ENCODE measurements at regions not wholly inside any gene's neighbourhood (a gene's known extent, or its start where the extent isn't known, plus 50 kb on each side); places are given as distances from the start of the nearest gene placed in this dataset.

DNA sequence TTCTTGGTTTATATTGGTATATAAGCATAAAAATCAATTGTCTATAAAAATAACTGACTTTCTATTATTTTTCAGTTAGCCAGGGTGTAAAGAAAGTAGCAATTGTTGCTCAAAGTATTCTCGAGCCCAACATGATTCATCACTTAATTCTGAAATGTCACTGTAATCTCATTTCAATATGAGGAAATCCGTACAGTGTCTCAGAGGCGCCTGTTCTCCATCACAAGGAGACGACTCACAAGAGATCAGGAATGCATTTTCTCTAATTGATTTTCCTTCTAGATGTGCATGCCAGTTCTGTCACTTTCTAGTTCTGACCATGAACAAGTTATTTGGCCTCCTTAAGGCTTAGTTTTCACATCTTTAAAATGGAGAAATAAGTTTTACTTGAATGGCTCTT, 753.1 kb downstream of the MAFB start:
- H3K4me3 ChIP-seq (replicated peaks in 1 of 3; ENCODE audit: low read depth in 2 of 3, low read length in 3 of 3) = no peak overlapping the region
- intact Hi-C loops (cut with micrococcal nuclease) = no loop called here
- H3K4me1 ChIP-seq (ENCODE audit: control insufficient read depth in 1 of 2, insufficient read depth in 2 of 2, low read length in 2 of 2) = no peaks in the 10 kb centered on the region
- Mint-ChIP-seq H3K4me1 (no peaks in the 10 kb centered on the region), H3K4me3 (no peak overlapping the region), H3K27ac (no peak overlapping the region), H3K36me3 (no peaks in the 10 kb centered on the region), H3K9me3 (peaks cover 0 to 3% (median 0%) of the 10 kb centered on the region in 7 donors), H3K27me3 (ENCODE audit: low read depth in 3 of 3) (peaks cover 2 to 6% (median 5%) of the 10 kb centered on the region in 3 donors)
- no peak overlapping the region for H3K4me2 ChIP-seq (replicated peaks; ENCODE audit: extremely low read depth, low read length, poor library complexity, severe bottlenecking)
- H3K27ac ChIP-seq (ENCODE audit: low read depth in 1 of 2, low read length in 2 of 2) = no peak overlapping the region
- no peak overlapping the region for H3K9ac ChIP-seq (ENCODE audit: insufficient read depth, low read length, poor library complexity, severe bottlenecking)
- WGBS (ENCODE audit: insufficient coverage) = 89% methylated on average over 4 of the region's 4 CpGs
- H3K27me3 ChIP-seq (ENCODE audit: control insufficient read depth in 2 of 2, insufficient read depth in 2 of 2, low read length in 2 of 2) = no peaks in the 10 kb centered on the region
- H3K79me2 ChIP-seq (ENCODE audit: insufficient read depth, low read length) = no peaks in the 10 kb centered on the region
- H4K20me1 ChIP-seq (ENCODE audit: insufficient read depth, low read length) = no peaks in the 10 kb centered on the region
- H3K9me3 ChIP-seq (replicated peaks in 1 of 2; ENCODE audit: control insufficient read depth in 1 of 2, insufficient read depth in 1 of 2, low read length in 2 of 2) = no peaks in the 10 kb centered on the region
- DNase-seq = no peak
- H2AFZ ChIP-seq (ENCODE audit: insufficient read depth, low read depth, low read length, poor library complexity, severe bottlenecking) = no peak overlapping the region
- no peaks in the 10 kb centered on the region for H3K36me3 ChIP-seq (replicated peaks in 1 of 2; ENCODE audit: control insufficient read depth in 1 of 2, insufficient read depth in 2 of 2, low read length in 2 of 2)
- TF ChIP-seq, protein P1, sequence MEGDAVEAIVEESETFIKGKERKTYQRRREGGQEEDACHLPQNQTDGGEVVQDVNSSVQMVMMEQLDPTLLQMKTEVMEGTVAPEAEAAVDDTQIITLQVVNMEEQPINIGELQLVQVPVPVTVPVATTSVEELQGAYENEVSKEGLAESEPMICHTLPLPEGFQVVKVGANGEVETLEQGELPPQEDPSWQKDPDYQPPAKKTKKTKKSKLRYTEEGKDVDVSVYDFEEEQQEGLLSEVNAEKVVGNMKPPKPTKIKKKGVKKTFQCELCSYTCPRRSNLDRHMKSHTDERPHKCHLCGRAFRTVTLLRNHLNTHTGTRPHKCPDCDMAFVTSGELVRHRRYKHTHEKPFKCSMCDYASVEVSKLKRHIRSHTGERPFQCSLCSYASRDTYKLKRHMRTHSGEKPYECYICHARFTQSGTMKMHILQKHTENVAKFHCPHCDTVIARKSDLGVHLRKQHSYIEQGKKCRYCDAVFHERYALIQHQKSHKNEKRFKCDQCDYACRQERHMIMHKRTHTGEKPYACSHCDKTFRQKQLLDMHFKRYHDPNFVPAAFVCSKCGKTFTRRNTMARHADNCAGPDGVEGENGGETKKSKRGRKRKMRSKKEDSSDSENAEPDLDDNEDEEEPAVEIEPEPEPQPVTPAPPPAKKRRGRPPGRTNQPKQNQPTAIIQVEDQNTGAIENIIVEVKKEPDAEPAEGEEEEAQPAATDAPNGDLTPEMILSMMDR (IDR thresholded peaks at IDR 0.05) = no peak

DNA sequence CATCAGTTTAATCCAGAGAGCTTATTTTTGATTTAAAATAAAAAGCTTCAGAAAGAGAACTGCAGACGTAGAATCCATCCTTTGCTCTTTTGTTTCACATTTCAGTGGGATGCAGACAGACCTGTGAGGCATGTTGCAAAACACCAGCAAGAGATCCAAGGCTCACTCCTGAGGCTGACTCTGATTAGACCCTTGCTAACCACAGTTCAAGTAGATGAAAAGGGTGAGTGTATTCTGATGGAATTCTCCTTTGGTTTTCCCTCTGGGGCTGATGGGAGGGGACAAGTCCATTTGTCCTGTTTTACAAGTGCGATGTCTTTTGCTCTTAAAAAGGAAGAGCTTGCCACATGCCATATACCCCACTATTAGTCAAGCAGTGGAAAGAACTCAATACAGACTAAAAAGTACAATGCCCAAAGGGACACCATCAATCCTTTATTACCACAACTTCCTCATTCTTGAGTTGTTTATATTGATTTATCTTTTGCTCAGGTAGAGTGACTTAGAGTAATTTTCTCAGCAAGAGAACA, 772.7 kb downstream of the MAFB start:
- no peak overlapping the region for H3K27ac Mint-ChIP-seq
- Histone ChIP-seq H3K4me2 (replicated peaks; ENCODE audit: extremely low read depth, low read length, poor library complexity, severe bottlenecking) (no peak overlapping the region), H3K27ac (ENCODE audit: low read depth in 1 of 2, low read length in 2 of 2) (no peak overlapping the region), H3K9ac (ENCODE audit: insufficient read depth, low read length, poor library complexity, severe bottlenecking) (no peak overlapping the region), H3K4me1 (ENCODE audit: control insufficient read depth in 1 of 2, insufficient read depth in 2 of 2, low read length in 2 of 2) (no peaks in the 10 kb centered on the region), H3K4me3 (replicated peaks in 1 of 3; ENCODE audit: low read depth in 2 of 3, low read length in 3 of 3) (no peak overlapping the region), H3K79me2 (ENCODE audit: insufficient read depth, low read length) (no peaks in the 10 kb centered on the region), H3K36me3 (replicated peaks in 1 of 2; ENCODE audit: control insufficient read depth in 1 of 2, insufficient read depth in 2 of 2, low read length in 2 of 2) (no peaks in the 10 kb centered on the region), H3K27me3 (ENCODE audit: control insufficient read depth in 2 of 2, insufficient read depth in 2 of 2, low read length in 2 of 2) (no peaks in the 10 kb centered on the region), H3K9me3 (replicated peaks in 1 of 2; ENCODE audit: control insufficient read depth in 1 of 2, insufficient read depth in 1 of 2, low read length in 2 of 2) (no peaks in the 10 kb centered on the region), H4K20me1 (ENCODE audit: insufficient read depth, low read length) (no peaks in the 10 kb centered on the region), H2AFZ (ENCODE audit: insufficient read depth, low read depth, low read length, poor library complexity, severe bottlenecking) (no peak overlapping the region)
- H3K4me3 Mint-ChIP-seq = no peak overlapping the region
- TF ChIP-seq, protein P1 (IDR thresholded peaks at IDR 0.05) = no peak
- 100% methylated on average over 1 of the region's 2 CpGs for WGBS (ENCODE audit: insufficient coverage)
- intact Hi-C loops (cut with micrococcal nuclease) = no loop called here
- H3K27me3 Mint-ChIP-seq (ENCODE audit: low read depth in 3 of 3) = peaks cover 0 to 2% (median 1%) of the 10 kb centered on the region in 3 donors
- DNase-seq = no peak
- H3K36me3 Mint-ChIP-seq = no peaks in the 10 kb centered on the region
- H3K9me3 Mint-ChIP-seq = peaks cover 0 to 6% (median 0%) of the 10 kb centered on the region in 7 donors
- no peaks in the 10 kb centered on the region for H3K4me1 Mint-ChIP-seq
